Activated CD4-positive, alpha-beta T cell treated with anti-CD3 and anti-CD28 coated beads for 4 hours (primary cell): ENCODE measurements at regions not wholly inside any gene's neighbourhood (a gene's known extent, or its start where the extent isn't known, plus 50 kb on each side); places are given as distances from the start of the nearest gene placed in this dataset.

Experiments
- DNase-seq, 2 donors: peaks; one replicate each; pipeline ENCODE4 v3.0.0-alpha.2; 2020

GRCh38 chr4:19774690-19775256, 476.9 kb upstream of the SLIT2 start:
- no peak for DNase-seq

DNA sequence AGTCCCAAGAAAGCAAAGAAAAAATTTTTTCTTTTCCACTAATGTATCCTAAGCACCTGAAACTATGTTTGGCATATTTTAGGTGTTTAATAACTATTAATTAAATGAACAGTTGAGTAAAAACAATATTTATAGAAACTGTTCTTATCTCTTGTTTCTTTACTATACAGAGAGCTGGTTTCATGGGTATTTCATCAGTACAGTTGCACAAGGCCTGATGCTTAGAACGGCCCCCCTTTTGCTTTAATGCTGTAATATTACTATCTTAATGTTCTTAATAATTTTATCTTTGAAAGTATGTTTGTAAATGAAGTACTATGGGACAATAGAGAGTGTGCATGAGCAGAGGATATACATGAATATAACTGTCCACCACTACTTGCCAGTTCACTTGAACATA, 479.1 kb upstream of the SLIT2 start:
- no peak for DNase-seq

DNA sequence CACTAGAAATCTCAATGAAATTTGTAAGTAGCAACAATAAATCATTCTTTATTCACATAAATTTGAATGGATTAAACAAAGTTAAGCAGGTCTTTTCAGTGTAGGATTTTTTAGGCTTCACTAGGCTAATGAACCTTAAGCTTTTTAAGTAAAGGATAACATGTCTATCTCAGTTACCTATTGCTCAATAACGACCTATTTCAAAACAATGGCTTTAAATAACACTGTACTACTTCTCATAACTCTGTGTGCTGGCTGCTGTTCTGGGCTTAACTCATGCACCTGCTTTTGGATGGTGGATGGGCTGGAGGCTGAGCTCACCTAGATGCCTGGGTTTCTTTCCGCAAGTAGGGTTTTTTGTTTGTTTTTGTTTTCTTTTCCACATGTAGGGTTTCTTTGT, 495.0 kb upstream of the SLIT2 start:
- DNase-seq: no peak

GRCh38 chr4:19752599-19752998, 499.1 kb upstream of the SLIT2 start:
- no peak for DNase-seq

GRCh38 chr4:19748519-19749479, 502.9 kb upstream of the SLIT2 start:
- no peak for DNase-seq

- DNase-seq: no peak
Measured at GRCh38 chr4:19746377-19746776, 505.3 kb upstream of the SLIT2 start.

DNA sequence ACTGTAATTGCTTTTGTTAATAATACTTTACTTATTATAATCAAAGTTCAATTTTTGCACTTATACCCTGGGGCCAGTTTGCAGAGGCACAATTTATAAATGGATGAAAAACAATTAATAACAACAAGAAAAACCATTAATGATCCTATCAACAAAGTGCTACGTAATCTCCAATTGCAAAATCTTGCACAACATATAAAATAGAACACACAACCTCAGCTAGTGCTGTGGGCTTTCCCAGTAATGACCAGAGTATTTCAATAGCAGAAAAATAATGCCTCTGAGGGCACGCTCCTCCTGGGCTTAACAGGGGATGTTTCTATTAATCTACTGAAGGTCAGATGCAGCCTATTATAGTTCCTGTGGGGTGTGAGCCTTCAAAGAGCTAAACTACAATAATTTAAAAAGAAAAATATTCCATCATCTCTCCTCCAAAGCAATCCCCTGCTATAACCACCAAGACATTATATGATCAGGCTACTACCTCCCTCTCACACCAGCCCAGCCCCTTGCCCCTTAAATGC, 508.5 kb upstream of the SLIT2 start:
- no peak for DNase-seq

DNA sequence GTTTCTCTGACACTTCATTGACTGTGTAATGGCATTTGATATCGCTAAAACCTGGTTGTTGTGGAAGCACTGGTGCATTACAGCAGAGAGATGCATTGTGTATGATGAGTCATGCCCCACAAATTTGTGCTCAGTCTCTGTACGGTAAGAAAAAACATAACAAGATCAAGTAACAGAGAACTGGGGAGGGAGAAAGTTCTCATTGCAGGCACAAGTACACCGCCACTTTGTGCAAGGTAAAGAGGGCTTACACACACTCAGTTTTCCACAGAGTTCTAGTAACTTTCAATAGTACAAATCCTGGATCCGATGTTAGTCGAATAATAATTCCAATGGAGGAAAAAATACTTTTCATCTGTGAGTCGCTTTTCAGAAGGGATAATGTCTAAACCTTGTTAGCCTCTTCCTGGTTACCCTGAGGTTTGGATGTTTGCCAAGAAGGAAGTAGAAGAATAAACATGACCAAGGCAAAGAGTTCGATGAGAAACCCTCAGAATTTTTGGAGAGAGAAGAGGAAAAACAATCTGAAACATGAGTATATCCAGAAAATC, 512.5 kb upstream of the SLIT2 start:
- DNase-seq: no peak

DNA sequence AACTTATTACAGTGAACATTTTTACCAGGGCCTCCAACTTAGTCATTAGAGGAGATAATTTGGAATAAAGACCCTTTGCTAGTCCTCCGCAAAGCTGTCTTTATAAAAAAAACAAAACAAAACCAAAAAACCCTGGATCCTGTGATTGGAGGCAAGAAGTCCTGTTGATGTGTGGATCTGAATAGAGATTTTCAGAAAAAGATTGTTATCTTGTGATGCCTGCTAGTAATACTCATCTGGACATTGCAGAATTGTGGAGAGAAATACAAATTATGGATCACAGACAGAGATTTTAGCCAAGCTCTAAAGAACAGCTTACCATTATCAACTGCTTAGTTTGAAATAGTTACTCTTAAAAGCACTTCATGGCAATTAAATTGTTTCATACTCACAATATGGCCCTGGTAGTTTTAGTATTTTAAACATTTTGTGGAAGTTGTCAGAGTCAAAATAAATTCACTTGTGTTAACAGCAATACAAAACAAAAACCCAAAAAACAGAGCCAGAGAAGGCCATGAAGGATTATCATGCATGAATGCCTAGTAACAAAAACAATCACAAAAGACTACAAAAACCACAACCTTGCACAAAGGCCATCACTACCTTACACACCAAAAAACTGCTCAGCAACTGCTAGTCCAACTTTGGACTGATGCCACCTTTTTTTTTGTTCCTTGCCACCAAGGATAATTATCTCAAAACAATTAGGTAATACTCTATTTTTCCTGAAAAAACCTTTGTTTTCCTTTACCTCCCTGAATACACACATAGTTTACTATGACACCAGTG, 514.5 kb upstream of the SLIT2 start:
- no peak for DNase-seq

DNA sequence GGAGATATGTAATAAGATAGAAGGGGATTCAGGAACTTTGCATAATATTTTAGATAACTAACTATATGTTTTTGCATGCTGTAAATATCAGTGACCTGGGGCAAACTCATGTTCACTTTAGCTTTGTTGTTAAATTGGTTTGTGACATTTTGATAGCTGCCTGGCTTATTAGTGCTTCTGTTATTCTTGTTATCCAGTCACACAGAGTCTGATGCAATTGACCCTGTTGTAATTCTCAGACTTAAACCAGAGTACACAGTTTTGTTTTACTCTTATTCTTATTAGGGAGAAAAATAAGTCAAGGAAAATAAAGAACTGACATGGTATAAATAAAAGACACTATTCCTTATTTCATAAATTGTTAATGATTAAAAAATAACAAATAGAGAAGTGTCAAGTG, 516.7 kb upstream of the SLIT2 start:
- DNase-seq: no peak

GRCh38 chr4:19729886-19730651, 521.6 kb upstream of the SLIT2 start:
- DNase-seq: no peak

DNA sequence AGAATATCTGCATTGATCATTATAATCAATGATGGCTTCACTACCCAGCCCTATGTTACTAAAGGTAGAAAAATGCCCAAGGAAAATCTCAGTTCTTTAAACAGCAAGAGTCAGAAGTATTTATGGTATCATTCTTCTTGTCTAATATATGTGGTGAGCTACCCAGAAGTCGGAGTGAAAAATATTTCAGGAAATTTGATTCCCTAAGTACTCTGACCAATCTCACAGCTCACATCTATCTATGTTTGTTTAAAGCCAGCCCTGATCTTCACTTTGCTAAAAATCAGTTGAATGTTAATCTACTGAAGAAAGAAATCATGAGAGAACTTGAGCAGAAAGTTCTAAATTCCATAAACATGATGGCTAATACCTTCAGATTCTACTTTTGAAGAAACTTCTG, 522.9 kb upstream of the SLIT2 start:
- no peak for DNase-seq

DNA sequence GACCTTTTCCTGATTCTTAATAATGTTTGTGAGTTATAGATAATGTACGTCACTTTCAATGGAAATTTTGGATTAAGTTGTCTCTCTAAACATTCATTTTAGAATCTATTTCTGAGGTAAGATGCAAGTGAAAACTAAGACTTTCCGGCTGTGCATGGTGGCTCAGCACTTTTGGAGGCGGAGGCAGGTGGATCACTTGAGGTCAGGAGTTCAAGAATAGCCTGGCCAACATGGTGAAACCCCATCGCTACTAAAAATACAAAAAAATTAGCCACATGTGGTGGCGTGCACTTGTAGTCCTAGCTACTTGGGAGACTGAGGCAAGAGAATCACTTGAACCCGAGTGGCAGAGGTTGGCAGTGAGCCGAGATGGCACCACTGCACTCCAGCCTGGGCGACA, 524.6 kb upstream of the SLIT2 start:
- DNase-seq: no peak

DNA sequence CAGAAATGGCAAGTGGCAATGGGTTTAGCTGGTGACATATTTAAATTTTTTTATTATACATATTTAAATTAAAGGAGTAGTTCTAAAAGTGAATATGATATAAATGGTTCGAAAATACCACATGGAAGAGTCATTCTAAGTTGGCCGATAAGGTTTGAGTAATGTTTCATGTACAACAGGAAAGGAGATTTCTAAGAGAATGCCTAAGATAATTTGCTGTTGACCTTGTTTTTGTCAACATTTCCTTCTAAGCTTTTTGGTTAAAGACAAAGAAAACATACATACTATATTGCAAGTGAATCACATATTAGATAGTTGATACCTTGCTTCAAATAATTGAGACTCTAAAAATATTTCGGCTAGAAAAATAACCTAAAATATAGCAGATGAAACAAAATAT, 526.6 kb upstream of the SLIT2 start:
- no peak for DNase-seq

- no peak for DNase-seq
Measured at GRCh38 chr4:19722404-19722803, 529.3 kb upstream of the SLIT2 start.

DNA sequence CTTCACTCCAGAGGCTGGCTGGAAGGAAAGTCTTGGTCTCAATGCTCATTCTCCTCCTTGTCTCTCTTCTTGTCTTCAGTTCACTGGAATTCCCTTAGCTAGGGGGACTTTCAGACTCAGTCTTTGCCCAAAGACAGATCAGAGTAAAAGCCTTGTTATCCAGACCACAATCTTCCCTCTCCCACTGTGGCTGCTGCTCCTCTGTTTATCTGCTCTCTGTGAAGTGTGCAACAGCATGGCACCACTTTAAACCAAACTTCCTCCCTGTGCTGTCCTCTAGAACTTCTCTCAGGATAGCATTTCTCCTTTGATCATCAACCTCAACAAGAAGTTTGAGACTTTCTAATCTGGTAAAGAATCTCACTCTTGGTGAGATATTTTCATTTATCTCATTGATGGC, 530.1 kb upstream of the SLIT2 start:
- DNase-seq: no peak

DNA sequence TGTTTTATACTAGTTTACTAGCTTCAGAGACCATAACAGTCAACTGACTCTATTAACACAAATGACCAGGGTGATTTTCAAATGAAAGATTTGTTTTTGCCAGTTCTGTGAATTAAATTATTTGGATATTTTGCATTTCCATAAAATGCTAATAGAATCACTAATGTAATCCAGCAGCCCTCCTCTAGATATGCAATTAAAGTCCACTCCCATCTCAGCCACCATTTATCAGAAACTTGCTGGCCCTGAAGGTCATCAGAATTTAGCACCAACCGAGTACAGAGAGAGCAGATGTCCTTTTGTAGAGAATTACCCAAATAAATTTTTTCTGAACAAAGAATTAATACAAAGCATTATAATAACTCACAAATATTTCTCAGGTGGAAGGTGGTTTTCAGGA, 531.1 kb upstream of the SLIT2 start:
- DNase-seq: no peak

DNA sequence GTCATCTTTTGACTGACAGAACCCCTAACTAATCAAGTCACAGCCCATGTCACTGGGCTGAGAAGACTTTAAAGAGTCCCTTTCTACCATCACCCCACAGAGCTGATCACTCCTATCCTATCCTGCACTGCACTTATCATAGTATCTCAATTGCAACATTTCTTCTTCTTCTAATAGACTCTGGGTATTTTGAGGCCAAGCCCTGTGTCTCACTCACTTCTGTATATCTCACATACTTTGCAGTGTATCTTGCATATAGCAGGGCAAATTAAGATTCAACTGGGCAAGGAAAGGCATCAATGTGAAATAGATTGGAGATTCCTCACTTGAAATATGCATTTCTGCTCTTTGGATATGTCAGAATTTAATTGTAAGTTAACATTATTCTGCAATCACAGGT, 531.5 kb upstream of the SLIT2 start:
- DNase-seq: no peak

- DNase-seq: no peak
Measured at GRCh38 chr4:19711871-19712270, 539.8 kb upstream of the SLIT2 start.

DNA sequence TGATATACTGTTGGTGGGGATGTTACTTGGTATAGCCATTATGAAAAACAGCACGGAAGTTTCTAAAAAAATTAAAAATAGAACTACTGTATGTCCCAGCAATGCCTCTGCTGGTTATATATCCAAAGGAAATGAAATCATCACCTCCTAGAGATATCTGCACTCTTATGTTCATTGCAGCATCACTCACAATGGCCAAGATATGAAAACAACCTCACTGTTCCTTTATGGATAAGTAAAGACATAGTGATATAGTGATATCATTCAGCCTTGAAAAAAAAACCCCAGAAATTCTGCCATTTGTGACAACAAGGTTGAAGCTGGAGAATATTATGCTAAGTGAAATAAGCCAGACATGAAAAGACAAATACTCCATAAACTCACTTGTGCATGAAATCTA, 543.8 kb upstream of the SLIT2 start:
- no peak for DNase-seq

GRCh38 chr4:19703391-19703790, 548.3 kb upstream of the SLIT2 start:
- DNase-seq: no peak

DNA sequence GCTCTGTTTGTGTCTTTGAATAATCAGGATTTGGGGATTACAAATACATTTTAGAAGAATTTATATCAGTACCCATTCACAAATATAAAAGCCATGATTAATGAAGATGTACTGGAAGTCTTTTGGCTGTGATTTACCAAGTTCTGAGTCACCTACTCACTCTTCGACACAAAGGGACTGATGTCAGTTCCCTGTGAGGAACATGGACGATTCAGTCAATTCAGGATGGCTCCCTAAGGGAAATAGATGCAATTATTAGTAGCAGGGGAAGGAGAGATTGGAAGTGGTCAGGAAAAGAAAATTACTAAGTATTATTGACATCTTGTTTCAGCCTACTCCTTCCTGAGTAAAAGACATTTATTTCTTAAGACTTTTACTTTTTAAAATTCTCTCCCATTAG, 550.7 kb upstream of the SLIT2 start:
- DNase-seq: no peak

DNA sequence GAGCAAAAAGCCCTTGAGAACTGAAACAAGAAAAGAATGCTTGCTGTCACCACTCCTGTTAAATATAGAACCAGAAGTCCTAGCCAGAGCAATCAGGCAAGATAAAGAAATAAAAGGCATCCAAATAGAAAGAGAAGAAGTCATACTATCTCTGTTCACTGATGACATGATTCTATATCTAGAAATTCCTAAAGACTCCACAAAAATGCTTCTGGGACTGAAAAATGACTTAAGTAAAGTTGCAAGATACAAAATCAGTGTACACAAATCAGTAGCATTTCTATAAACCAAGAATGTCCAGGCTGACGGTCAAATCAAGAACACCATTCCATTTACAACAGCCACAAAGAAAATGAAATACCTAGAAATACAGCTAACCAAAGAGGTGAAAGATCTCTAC, 552.7 kb upstream of the SLIT2 start:
- DNase-seq: no peak
